Esophagus muscularis mucosa (tissue), 4 donors: ENCODE measurements at regions not wholly inside any gene's neighbourhood (a gene's known extent, or its start where the extent isn't known, plus 50 kb on each side); places are given as distances from the start of the nearest gene placed in this dataset.
A peak's percentile ranks its signal among the peaks of the same experiment; 100 is the strongest.

ENCODE experiments used
- CTCF ChIP-seq, 3 experiments: fragments of 200-600 bp in 2 of 3; fragments of 450-650 bp in 1 of 3; sonication (generic) in 2 of 3; IDR thresholded peaks; one replicate each; pipeline ENCODE4 v1.5.1; 2017 to 2019; ENCODE audit warnings: antibody characterized with exemption in 3 of 3, mild to moderate bottlenecking in 2 of 3, moderate library complexity in 1 of 3
- EP300 ChIP-seq: sonication (generic); formaldehyde crosslinking; IDR thresholded peaks from one replicate; pipeline ENCODE4 v1.6.1; 2017; ENCODE audit warnings: antibody characterized with exemption
- POLR2A ChIP-seq: fragments of 450-650 bp; IDR thresholded peaks from one replicate; pipeline ENCODE4 v1.6.1; 2017; ENCODE audit warnings: antibody characterized with exemption, moderate library complexity, mild to moderate bottlenecking, low read depth
- POLR2AphosphoS5 ChIP-seq, 2 donors: sonication (generic); formaldehyde crosslinking; IDR thresholded peaks; one replicate each; pipeline ENCODE4 v1.6.1; 2017; ENCODE audit warnings: antibody characterized with exemption in 2 of 2

GRCh38 chr3:168847291-168847883 lies 751.7 kb upstream of the GOLIM4 start:
- TF ChIP-seq POLR2A (no peak), CTCF (IDR thresholded peaks at IDR 0.05) (peak; percentile 48 to 55 (median 52)), POLR2AphosphoS5 (IDR thresholded peaks at IDR 0.05) (no peak), EP300 (no peak)
